ENCODE measurements at regions not wholly inside any gene's neighbourhood (a gene's known extent, or its start where the extent isn't known, plus 50 kb on each side); places are given as distances from the start of the nearest gene placed in this dataset.
"Not testable (repeated sequence)": the region's sequence is repeated elsewhere in the genome, so short reads cannot be mapped to it uniquely, and the experiment has no call there.

- DNase-seq (ENCODE audit: low read depth); H3K4me3 ChIP-seq (ENCODE audit: low read depth, low read length): not testable (repeated sequence)
Observed at GRCh38 chr16:18263046-18263445, 73.5 kb downstream of the NPIPA8 start.

GRCh38 chr16:18261848-18262247, 74.7 kb downstream of the NPIPA8 start:
- H3K4me3 ChIP-seq (ENCODE audit: low read depth, low read length); DNase-seq (ENCODE audit: low read depth): not testable (repeated sequence)

GRCh38 chr16:18259496-18260176, 76.9 kb downstream of the NPIPA8 start:
- DNase-seq (ENCODE audit: low read depth); H3K4me3 ChIP-seq (ENCODE audit: low read depth, low read length): not testable (repeated sequence)

GRCh38 chr16:18252943-18253342, 83.6 kb downstream of the NPIPA8 start:
- DNase-seq (ENCODE audit: low read depth), result not testable (repeated sequence)

GRCh38 chr16:18230505-18230904, 106.0 kb downstream of the NPIPA8 start:
- H3K4me3 ChIP-seq (ENCODE audit: low read depth, low read length); DNase-seq (ENCODE audit: low read depth): not testable (repeated sequence)

More at GRCh38 chr16:18252943-18253342, 83.6 kb downstream of the NPIPA8 start:
- H3K4me3 ChIP-seq (ENCODE audit: low read depth, low read length), result not testable (repeated sequence)

- not testable (repeated sequence) for H3K4me3 ChIP-seq (ENCODE audit: low read depth, low read length); DNase-seq (ENCODE audit: low read depth)
Observed at GRCh38 chr16:18222054-18223009, 114.2 kb downstream of the NPIPA8 start.

GRCh38 chr16:18217741-18218140, 118.8 kb downstream of the NPIPA8 start:
- DNase-seq (ENCODE audit: low read depth); H3K4me3 ChIP-seq (ENCODE audit: low read depth, low read length): not testable (repeated sequence)

GRCh38 chr16:18216814-18217213, 119.7 kb downstream of the NPIPA8 start:
- DNase-seq (ENCODE audit: low read depth); H3K4me3 ChIP-seq (ENCODE audit: low read depth, low read length): not testable (repeated sequence)

- not testable (repeated sequence) for H3K4me3 ChIP-seq (ENCODE audit: low read depth, low read length); DNase-seq (ENCODE audit: low read depth)
Observed at GRCh38 chr16:18213810-18214209, 122.7 kb downstream of the NPIPA8 start.

GRCh38 chr16:18211505-18211904, 125.0 kb downstream of the NPIPA8 start:
- not testable (repeated sequence) for DNase-seq (ENCODE audit: low read depth); H3K4me3 ChIP-seq (ENCODE audit: low read depth, low read length)

- not testable (repeated sequence) for H3K4me3 ChIP-seq (ENCODE audit: low read depth, low read length); DNase-seq (ENCODE audit: low read depth)
Observed at GRCh38 chr16:18204786-18205185, 131.8 kb downstream of the NPIPA8 start.

GRCh38 chr16:18204309-18204708, 132.2 kb downstream of the NPIPA8 start:
- not testable (repeated sequence) for DNase-seq (ENCODE audit: low read depth); H3K4me3 ChIP-seq (ENCODE audit: low read depth, low read length)

- H3K4me3 ChIP-seq (ENCODE audit: low read depth, low read length); DNase-seq (ENCODE audit: low read depth): not testable (repeated sequence)
Observed at GRCh38 chr16:18201511-18201910, 135.0 kb downstream of the NPIPA8 start.

GRCh38 chr16:18192389-18192788, 144.1 kb downstream of the NPIPA8 start:
- H3K4me3 ChIP-seq (ENCODE audit: low read depth, low read length); DNase-seq (ENCODE audit: low read depth): not testable (repeated sequence)

GRCh38 chr16:18190179-18190578, 146.4 kb downstream of the NPIPA8 start:
- not testable (repeated sequence) for H3K4me3 ChIP-seq (ENCODE audit: low read depth, low read length); DNase-seq (ENCODE audit: low read depth)

GRCh38 chr16:18184755-18185154, 151.8 kb downstream of the NPIPA8 start:
- DNase-seq (ENCODE audit: low read depth); H3K4me3 ChIP-seq (ENCODE audit: low read depth, low read length): not testable (repeated sequence)

GRCh38 chr16:18181028-18181427, 155.5 kb downstream of the NPIPA8 start:
- DNase-seq (ENCODE audit: low read depth); H3K4me3 ChIP-seq (ENCODE audit: low read depth, low read length): not testable (repeated sequence)

GRCh38 chr16:18173945-18174497, 162.5 kb downstream of the NPIPA8 start:
- DNase-seq (ENCODE audit: low read depth); H3K4me3 ChIP-seq (ENCODE audit: low read depth, low read length): not testable (repeated sequence)

GRCh38 chr16:18162293-18162692, 174.2 kb downstream of the NPIPA8 start:
- H3K4me3 ChIP-seq (ENCODE audit: low read depth, low read length); DNase-seq (ENCODE audit: low read depth): not testable (repeated sequence)
